GM12874 (cell line): ENCODE measurements at regions not wholly inside any gene's neighbourhood (a gene's known extent, or its start where the extent isn't known, plus 50 kb on each side); places are given as distances from the start of the nearest gene placed in this dataset.

Experiments
- CTCF ChIP-seq: IDR thresholded peaks from 2 replicates; pipeline ENCODE4 v1.5.1; 2011; ENCODE audit warnings: low read depth, mild to moderate bottlenecking, control low read depth, low read length, moderate library complexity; ENCODE audit not compliant: insufficient read depth

DNA sequence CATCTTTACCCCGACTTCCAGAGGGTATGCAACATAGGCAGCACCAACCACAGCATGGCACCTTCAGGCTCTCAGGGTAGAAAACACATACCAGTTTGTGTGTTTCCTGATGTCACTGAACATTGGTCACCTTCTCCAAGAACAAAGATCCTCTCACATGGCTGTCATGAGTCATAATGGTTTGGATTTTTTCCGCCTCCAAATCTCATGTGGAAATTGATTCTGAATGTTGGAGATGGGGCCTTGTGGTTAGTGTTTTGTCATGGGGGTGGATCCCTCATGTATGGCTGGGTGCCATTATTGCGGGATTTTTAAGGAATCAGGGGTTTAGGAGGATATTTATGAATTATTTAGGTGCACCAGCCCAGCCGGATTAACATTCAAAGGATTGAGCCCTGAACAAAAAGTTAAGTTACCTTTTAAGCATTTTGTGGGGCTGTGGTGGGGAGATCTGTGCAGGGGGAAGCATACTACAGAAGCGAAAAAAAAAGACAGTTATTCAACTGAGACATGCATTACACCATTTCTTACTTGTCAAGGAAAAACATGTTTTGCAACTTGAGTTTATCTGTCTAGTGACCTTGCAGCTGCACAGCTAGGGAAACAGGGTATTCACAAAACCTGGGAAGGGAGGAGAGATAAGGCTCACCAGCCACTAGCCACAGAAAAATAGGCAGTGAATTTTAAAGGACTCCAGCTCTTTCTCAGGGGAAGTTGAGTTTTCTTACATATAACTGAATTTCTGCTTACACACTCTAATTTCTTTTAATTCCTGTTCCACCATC, 774.1 kb upstream of the AUTS2 start:
- no peak for TF ChIP-seq CTCF

GRCh38 chr7:68828575-68828974, 769.7 kb upstream of the AUTS2 start:
- TF ChIP-seq CTCF, result no peak

DNA sequence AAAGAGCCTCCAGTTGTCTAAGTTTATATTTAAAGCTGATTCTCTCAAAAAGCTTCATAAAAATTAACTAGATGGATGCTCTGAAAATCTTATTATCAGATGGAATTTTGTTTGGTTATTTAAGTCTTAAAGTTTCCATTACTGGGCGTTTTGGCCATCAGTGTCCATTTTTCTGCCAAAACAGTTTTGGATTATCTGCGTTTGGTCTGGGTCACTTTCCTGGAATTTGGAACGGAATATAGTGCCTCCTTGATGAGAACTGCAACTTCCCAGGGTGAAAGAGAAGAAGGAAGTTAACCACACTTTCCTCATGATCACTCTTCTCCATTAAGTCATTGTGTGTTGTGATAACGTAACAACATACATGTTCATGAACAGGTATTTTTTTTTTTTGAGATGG, 764.9 kb upstream of the AUTS2 start:
- TF ChIP-seq CTCF, result no peak

- no peak for TF ChIP-seq CTCF
These were observed 759.3 kb upstream of the AUTS2 start for GRCh38 chr7:68839014-68839413.

- no peak for TF ChIP-seq CTCF
These were observed 757.3 kb upstream of the AUTS2 start for GRCh38 chr7:68840991-68841390.

GRCh38 chr7:68846811-68847325, 751.4 kb upstream of the AUTS2 start:
- TF ChIP-seq CTCF, result no peak

- no peak for TF ChIP-seq CTCF
These were observed 745.0 kb upstream of the AUTS2 start for GRCh38 chr7:68853254-68853653.
